GM19351 (cell line): ENCODE measurements at regions not wholly inside any gene's neighbourhood (a gene's known extent, or its start where the extent isn't known, plus 50 kb on each side); places are given as distances from the start of the nearest gene placed in this dataset.

Experiments used
- ATAC-seq: cut with Tn5 transposase; IDR thresholded peaks from one replicate; pipeline ENCODE4 v1.9.1; 2021; ENCODE audit warnings: mild to moderate bottlenecking, moderate library complexity; ENCODE audit not compliant: unreplicated experiment

GRCh38 chr5:107218457-107219193 is 452.1 kb downstream of the EFNA5 start:
- no peak for ATAC-seq

- ATAC-seq: no peak
Observed at GRCh38 chr5:107217721-107218130, 453.0 kb downstream of the EFNA5 start.

- no peak for ATAC-seq
Observed at GRCh38 chr5:107216587-107216986, 454.1 kb downstream of the EFNA5 start.

GRCh38 chr5:107215611-107216010 is 455.1 kb downstream of the EFNA5 start:
- no peak for ATAC-seq

GRCh38 chr5:107213025-107213424 is 457.7 kb downstream of the EFNA5 start:
- no peak for ATAC-seq

- no peak for ATAC-seq
Observed at GRCh38 chr5:107211630-107212029, 459.1 kb downstream of the EFNA5 start.

GRCh38 chr5:107208867-107209266 is 461.9 kb downstream of the EFNA5 start:
- ATAC-seq: no peak

GRCh38 chr5:107204413-107204812 is 466.3 kb downstream of the EFNA5 start:
- ATAC-seq: no peak

GRCh38 chr5:107203243-107203642 is 467.5 kb downstream of the EFNA5 start:
- ATAC-seq: no peak

- ATAC-seq: no peak
Observed at GRCh38 chr5:107199756-107200155, 471.0 kb downstream of the EFNA5 start.

- ATAC-seq: no peak
Observed at GRCh38 chr5:107196500-107197059, 474.2 kb downstream of the EFNA5 start.

- ATAC-seq: no peak
Observed at GRCh38 chr5:107195890-107196395, 474.8 kb downstream of the EFNA5 start.

- ATAC-seq: no peak
Observed at GRCh38 chr5:107184871-107185270, 485.9 kb downstream of the EFNA5 start.

- no peak for ATAC-seq
Observed at GRCh38 chr5:107184066-107184465, 486.7 kb downstream of the EFNA5 start.

GRCh38 chr5:107170620-107171019 is 500.1 kb downstream of the EFNA5 start:
- no peak for ATAC-seq

- ATAC-seq: no peak
Observed at GRCh38 chr5:107169867-107170266, 500.9 kb downstream of the EFNA5 start.

GRCh38 chr5:107168848-107169752 is 501.6 kb downstream of the EFNA5 start:
- no peak for ATAC-seq

GRCh38 chr5:107168086-107168485 is 502.7 kb downstream of the EFNA5 start:
- no peak for ATAC-seq

GRCh38 chr5:107165296-107165695 is 505.4 kb downstream of the EFNA5 start:
- no peak for ATAC-seq

GRCh38 chr5:107157809-107158208 is 512.9 kb downstream of the EFNA5 start:
- ATAC-seq: no peak

GRCh38 chr5:107155707-107156106 is 515.0 kb downstream of the EFNA5 start:
- no peak for ATAC-seq
